ENCODE measurements at regions not wholly inside any gene's neighbourhood (a gene's known extent, or its start where the extent isn't known, plus 50 kb on each side); places are given as distances from the start of the nearest gene placed in this dataset.
A peak's percentile ranks its signal among the peaks of the same experiment; 100 is the strongest.

GRCh38 chr5:124634228-124634739 is 112.2 kb downstream of the ZNF608 start (continued):
- TF ChIP-seq HNF1A (IDR thresholded peaks at IDR 0.05; ENCODE audit: low read depth) (no peak), HNF1A (CRISPR knock-in tag; IDR thresholded peaks at IDR 0.05; ENCODE audit: borderline replicate concordance) (peak; percentile 21; the same call in 1 of the 2 replicates), KLF6 (CRISPR knock-in tag; IDR thresholded peaks at IDR 0.05) (no peak), RARA (CRISPR knock-in tag; IDR thresholded peaks at IDR 0.05) (peak; percentile 75), FOXK1 (CRISPR knock-in tag; IDR thresholded peaks at IDR 0.05; ENCODE audit: borderline replicate concordance, low read depth) (peak; percentile 35; the same call in 1 of the 2 replicates), TSC22D2 (CRISPR knock-in tag; IDR thresholded peaks at IDR 0.05; ENCODE audit: borderline replicate concordance) (no peak), ZGPAT (CRISPR knock-in tag; IDR thresholded peaks at IDR 0.05) (peak; percentile 39; the same call in 1 of the 2 replicates), SOX13 (IDR thresholded peaks at IDR 0.05) (0 out of 2 replicates have a peak, but pooled peaks have one; percentile 10), SOX13 (CRISPR knock-in tag; conservative IDR thresholded peaks at IDR 0.05 in 1 of 2, IDR thresholded peaks at IDR 0.05 in 1 of 2) (peak in 1 of 2 experiments; percentile 67; a peak in 2 of 4 replicates), GATAD2A (CRISPR knock-in tag; IDR thresholded peaks at IDR 0.05) (peak; percentile 71), TBX2 (CRISPR knock-in tag; IDR thresholded peaks at IDR 0.05; ENCODE audit: borderline replicate concordance) (no peak), SP140L (CRISPR knock-in tag; IDR thresholded peaks at IDR 0.05; ENCODE audit: borderline replicate concordance) (no peak), ZNF121 (CRISPR knock-in tag; IDR thresholded peaks at IDR 0.05) (no peak), MTA1 (CRISPR knock-in tag; IDR thresholded peaks at IDR 0.05; ENCODE audit: borderline replicate concordance) (no peak), SOX6 (IDR thresholded peaks at IDR 0.05) (no peak), SOX6 (CRISPR knock-in tag; IDR thresholded peaks at IDR 0.05) (peak; percentile 72; the same call in 1 of the 2 replicates), ZNF24 (IDR thresholded peaks at IDR 0.05) (no peak)
- TF ChIP-seq, protein P1, sequence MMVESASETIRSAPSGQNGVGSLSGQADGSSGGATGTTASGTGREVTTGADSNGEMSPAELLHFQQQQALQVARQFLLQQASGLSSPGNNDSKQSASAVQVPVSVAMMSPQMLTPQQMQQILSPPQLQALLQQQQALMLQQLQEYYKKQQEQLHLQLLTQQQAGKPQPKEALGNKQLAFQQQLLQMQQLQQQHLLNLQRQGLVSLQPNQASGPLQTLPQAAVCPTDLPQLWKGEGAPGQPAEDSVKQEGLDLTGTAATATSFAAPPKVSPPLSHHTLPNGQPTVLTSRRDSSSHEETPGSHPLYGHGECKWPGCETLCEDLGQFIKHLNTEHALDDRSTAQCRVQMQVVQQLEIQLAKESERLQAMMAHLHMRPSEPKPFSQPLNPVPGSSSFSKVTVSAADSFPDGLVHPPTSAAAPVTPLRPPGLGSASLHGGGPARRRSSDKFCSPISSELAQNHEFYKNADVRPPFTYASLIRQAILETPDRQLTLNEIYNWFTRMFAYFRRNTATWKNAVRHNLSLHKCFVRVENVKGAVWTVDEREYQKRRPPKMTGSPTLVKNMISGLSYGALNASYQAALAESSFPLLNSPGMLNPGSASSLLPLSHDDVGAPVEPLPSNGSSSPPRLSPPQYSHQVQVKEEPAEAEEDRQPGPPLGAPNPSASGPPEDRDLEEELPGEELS (CRISPR knock-in tag; IDR thresholded peaks at IDR 0.05): peak; percentile 37; the same call in 1 of the 2 replicates
